GDM1 (cell line): ENCODE measurements at regions not wholly inside any gene's neighbourhood (a gene's known extent, or its start where the extent isn't known, plus 50 kb on each side); places are given as distances from the start of the nearest gene placed in this dataset.

Source experiments
- DNase-seq: peaks from one replicate; lab custom pipeline; 2025; lab: John Stamatoyannopoulos, UW

- DNase-seq, result no peak
These were observed 396.5 kb upstream of the VWC2 start for GRCh38 chr7:49376817-49377375.

GRCh38 chr7:49386792-49387191, 386.6 kb upstream of the VWC2 start:
- no peak for DNase-seq

- no peak for DNase-seq
These were observed 383.5 kb upstream of the VWC2 start for GRCh38 chr7:49389871-49390479.

- DNase-seq, result no peak
These were observed 377.2 kb upstream of the VWC2 start for GRCh38 chr7:49396229-49396628.

- no peak for DNase-seq
These were observed 375.7 kb upstream of the VWC2 start for GRCh38 chr7:49397750-49398149.

GRCh38 chr7:49398236-49398635, 375.2 kb upstream of the VWC2 start:
- no peak for DNase-seq

GRCh38 chr7:49398746-49399145, 374.7 kb upstream of the VWC2 start:
- DNase-seq, result no peak

GRCh38 chr7:49400891-49401550, 372.4 kb upstream of the VWC2 start:
- no peak for DNase-seq

- DNase-seq, result no peak
These were observed 369.6 kb upstream of the VWC2 start for GRCh38 chr7:49403844-49404243.

GRCh38 chr7:49407205-49407604, 366.2 kb upstream of the VWC2 start:
- DNase-seq, result no peak

- no peak for DNase-seq
These were observed 356.4 kb upstream of the VWC2 start for GRCh38 chr7:49417034-49417433.

- DNase-seq, result no peak
These were observed 354.5 kb upstream of the VWC2 start for GRCh38 chr7:49418963-49419362.

- DNase-seq, result no peak
These were observed 350.9 kb upstream of the VWC2 start for GRCh38 chr7:49422564-49422963.

GRCh38 chr7:49424109-49424508, 349.3 kb upstream of the VWC2 start:
- DNase-seq, result no peak

GRCh38 chr7:49425277-49425818, 348.1 kb upstream of the VWC2 start:
- no peak for DNase-seq

GRCh38 chr7:49432254-49432653, 341.2 kb upstream of the VWC2 start:
- DNase-seq, result no peak

GRCh38 chr7:49433794-49434193, 339.6 kb upstream of the VWC2 start:
- no peak for DNase-seq

GRCh38 chr7:49434846-49435245, 338.6 kb upstream of the VWC2 start:
- no peak for DNase-seq

- no peak for DNase-seq
These were observed 335.2 kb upstream of the VWC2 start for GRCh38 chr7:49438281-49438680.

GRCh38 chr7:49443515-49443914, 329.9 kb upstream of the VWC2 start:
- DNase-seq, result no peak

- no peak for DNase-seq
These were observed 320.0 kb upstream of the VWC2 start for GRCh38 chr7:49453486-49453885.

- no peak for DNase-seq
These were observed 294.0 kb upstream of the VWC2 start for GRCh38 chr7:49479441-49479840.

- DNase-seq, result no peak
These were observed 293.4 kb upstream of the VWC2 start for GRCh38 chr7:49479936-49480544.
